HCT116 (cell line): ENCODE measurements at regions not wholly inside any gene's neighbourhood (a gene's known extent, or its start where the extent isn't known, plus 50 kb on each side); places are given as distances from the start of the nearest gene placed in this dataset.

ENCODE experiments used
- ATAC-seq: fragments of 200-7000 bp; cut with Tn5 transposase; 2 replicates; pipeline ENCODE4 v1.9.1; 2020; ENCODE audit warnings: mild to moderate bottlenecking, moderate library complexity
- BruUV-seq: library from RNA; stranded (reverse); fragments of 400-500 nt; replicated peaks from 2 replicates; lab custom pipeline; 2021; lab: Mats Ljungman, UMichigan
- CTCF ChIA-PET: fragments of 300-600 bp; sonication (Branson Sonifier 250); formaldehyde crosslinking; loops from one replicate; lab custom pipeline; 2021; ENCODE audit warnings: antibody characterized with exemption; lab: Charles Lee
- POLR2A ChIA-PET: fragments of 300-600, 350-600 bp; sonication (Branson Sonifier 250); formaldehyde crosslinking; loops from one replicate; lab custom pipeline; 2021; ENCODE audit warnings: antibody characterized with exemption; lab: Charles Lee
- RAD21 ChIA-PET, 2 experiments: fragments of 300-600 bp; sonication (Branson Sonifier 250); formaldehyde crosslinking; loops; one replicate each; lab custom pipeline; 2023; ENCODE audit warnings: low total read pairs in 2 of 2; ENCODE audit not compliant: uncharacterized antibody in 2 of 2, unreplicated experiment in 2 of 2, low non-redundant PET in 1 of 2; lab: Charles Lee
- DNase-seq: peaks from one replicate; pipeline ENCODE4 v3.0.0-alpha.2; 2010; ENCODE audit warnings: low read depth, low spot score
- H2AFZ ChIP-seq: fragments of 200-600 bp; shearing (Covaris generic), sonication (generic); 2 replicates; pipeline ENCODE4 v1.6.1; 2017; ENCODE audit warnings: low read depth, mixed run types, mixed read lengths, antibody characterized with exemption, low read length; ENCODE audit not compliant: poor library complexity, severe bottlenecking
- H3K27ac ChIP-seq: 2 replicates; pipeline ENCODE4 v1.5.1; 2012; ENCODE audit warnings: low read depth, low read length
- H3K27me3 ChIP-seq: fragments of 200-600 bp; sonication (generic); 2 replicates; pipeline ENCODE4 v1.6.1; 2016; ENCODE audit warnings: mixed run types, low read length, mixed read lengths; ENCODE audit not compliant: insufficient read depth
- H3K36me3 ChIP-seq, 2 experiments: fragments of 200-500 bp in 1 of 2; fragments of 200-600 bp in 1 of 2; sonication (Bioruptor generic) in 1 of 2; sonication (generic) in 1 of 2; 2 replicates each; pipeline versions ENCODE4 v1.5.1 to v1.6.1; 2014 to 2016; ENCODE audit warnings: low read length in 2 of 2, inconsistent platforms in 1 of 2, mixed read lengths in 1 of 2, mixed run types in 1 of 2; ENCODE audit not compliant: insufficient read depth in 2 of 2, control insufficient read depth in 1 of 2
- H3K4me1 ChIP-seq, 2 experiments: fragments of 200-600 bp in 1 of 2; sonication (generic) in 1 of 2; 2 replicates each; pipeline versions ENCODE4 v1.5.1 to v1.6.1; 2012 to 2017; ENCODE audit warnings: low read length in 2 of 2, inconsistent platforms in 1 of 2, mild to moderate bottlenecking in 1 of 2, mixed read lengths in 1 of 2, mixed run types in 1 of 2, moderate library complexity in 1 of 2; ENCODE audit not compliant: insufficient read depth in 2 of 2, control insufficient read depth in 1 of 2
- H3K4me2 ChIP-seq: fragments of 200-600 bp; sonication (generic); 2 replicates; pipeline ENCODE4 v1.6.1; 2017; ENCODE audit warnings: mixed run types, low read length, mixed read lengths
- H3K4me3 ChIP-seq, 2 experiments: fragments of 200-600 bp in 1 of 2; sonication (generic) in 1 of 2; replicated peaks in 1 of 2; 2 replicates each; pipeline ENCODE4 v1.5.1; 2011 to 2016; ENCODE audit warnings: low read length in 2 of 2, control low read depth in 1 of 2, low read depth in 1 of 2, mild to moderate bottlenecking in 1 of 2, mixed read lengths in 1 of 2, mixed run types in 1 of 2
- H3K79me2 ChIP-seq: fragments of 200-600 bp; sonication (generic); 2 replicates; pipeline ENCODE4 v1.6.1; 2017; ENCODE audit warnings: mild to moderate bottlenecking, mixed run types, low read length, moderate library complexity, mixed read lengths; ENCODE audit not compliant: insufficient read depth
- H3K9ac ChIP-seq: fragments of 200-600 bp; sonication (generic); 2 replicates; pipeline ENCODE4 v1.6.1; 2016; ENCODE audit warnings: low read length, mixed read lengths
- H3K9me2 ChIP-seq: fragments of 200-600 bp; sonication (generic), shearing (Covaris generic); 2 replicates; pipeline ENCODE4 v1.6.1; 2017; ENCODE audit warnings: mixed run types, mild to moderate bottlenecking, moderate library complexity; ENCODE audit not compliant: insufficient read depth
- H3K9me3 ChIP-seq, 2 experiments: fragments of 200-500 bp in 1 of 2; fragments of 200-600 bp in 1 of 2; sonication (Bioruptor generic) in 1 of 2; sonication (generic) in 1 of 2; 2 replicates each; pipeline ENCODE4 v1.6.1; 2014 to 2017; ENCODE audit warnings: low read length in 2 of 2, mixed read lengths in 2 of 2, inconsistent platforms in 1 of 2, low read depth in 1 of 2, mild to moderate bottlenecking in 1 of 2, mixed run types in 1 of 2, moderate library complexity in 1 of 2; ENCODE audit not compliant: control insufficient read depth in 1 of 2, insufficient read depth in 1 of 2
- H4K20me1 ChIP-seq: fragments of 200-600 bp; sonication (generic), shearing (Covaris generic); 2 replicates; pipeline ENCODE4 v1.6.1; 2017; ENCODE audit warnings: mixed run types, mild to moderate bottlenecking, moderate library complexity; ENCODE audit not compliant: insufficient read depth
- CBX3 ChIP-seq: IDR thresholded peaks from 2 replicates; pipeline ENCODE4 v1.6.1; 2012; ENCODE audit warnings: low read depth
- CTCF ChIP-seq, 3 experiments: fragments of 200-600 bp in 1 of 3; sonication (generic) in 1 of 3; IDR thresholded peaks in 2 of 3; conservative IDR thresholded peaks in 1 of 3; 2 replicates each; pipeline ENCODE4 v1.5.1; 2012 to 2017; ENCODE audit warnings: low read depth in 2 of 3, low read length in 2 of 3, antibody characterized with exemption in 1 of 3, borderline replicate concordance in 1 of 3, control low read depth in 1 of 3, mild to moderate bottlenecking in 1 of 3, mixed read lengths in 1 of 3, mixed run types in 1 of 3, moderate library complexity in 1 of 3; ENCODE audit not compliant: insufficient read depth in 1 of 3
- ELF1 ChIP-seq: IDR thresholded peaks from 2 replicates; pipeline ENCODE4 v1.6.1; 2012; ENCODE audit warnings: low read depth, borderline replicate concordance
- EZH2 ChIP-seq: fragments of 200-600 bp; sonication (generic); IDR thresholded peaks from 2 replicates; pipeline ENCODE4 v1.6.1; 2017; ENCODE audit warnings: antibody characterized with exemption, mixed run types
- POLR2A ChIP-seq: IDR thresholded peaks from 2 replicates; pipeline ENCODE4 v1.7.0; 2011; ENCODE audit warnings: borderline replicate concordance; ENCODE audit not compliant: insufficient read depth, insufficient read length; ENCODE audit errors: extremely low read depth
- SIN3A ChIP-seq: IDR thresholded peaks from 2 replicates; pipeline ENCODE4 v1.6.1; 2012; ENCODE audit warnings: low read depth
- SP1 ChIP-seq: IDR thresholded peaks from 2 replicates; pipeline ENCODE4 v1.6.1; 2012; ENCODE audit warnings: low read depth
- SRF ChIP-seq: IDR thresholded peaks from 2 replicates; pipeline ENCODE4 v1.6.1; 2012; ENCODE audit warnings: low read depth
- TCF7L2 ChIP-seq: IDR thresholded peaks from 2 replicates; pipeline ENCODE4 v1.7.0; 2011; ENCODE audit warnings: borderline replicate concordance, inconsistent platforms; ENCODE audit not compliant: insufficient read depth, insufficient read length; ENCODE audit errors: extremely low read depth
- YY1 ChIP-seq: IDR thresholded peaks from 2 replicates; pipeline ENCODE4 v1.6.1; 2011; ENCODE audit warnings: low read length, low read depth, moderate library complexity, mild to moderate bottlenecking; ENCODE audit not compliant: insufficient replicate concordance; ENCODE audit errors: extremely low read depth
- ZBTB33 ChIP-seq: IDR thresholded peaks from 2 replicates; pipeline ENCODE4 v1.6.1; 2011; ENCODE audit warnings: mild to moderate bottlenecking, low read length, moderate library complexity; ENCODE audit not compliant: insufficient replicate concordance; ENCODE audit errors: extremely low read depth
- ZNF274 ChIP-seq: fragments of 200-500 bp; sonication (Bioruptor generic); IDR thresholded peaks from 2 replicates; pipeline ENCODE4 v1.6.1; 2014; ENCODE audit warnings: mild to moderate bottlenecking, low read depth, low read length, inconsistent platforms
- intact Hi-C: fragments of 100-400 bp; cut with micrococcal nuclease; formaldehyde crosslinking; loops from 2 replicates; pipeline ENCODE4 v1.10.0; 2022

- ChIA-PET CTCF (no interaction called here), RAD21 (no interaction called here), POLR2A (no interaction called here)
- H3K79me2 ChIP-seq, result no peaks in the 10 kb centered on the region
- H3K9ac ChIP-seq, result no peak overlapping the region
- no peak overlapping the region for H3K4me3 ChIP-seq
- no peak for ATAC-seq
- no peak overlapping the region for H3K4me2 ChIP-seq
- no peaks in the 10 kb centered on the region for H4K20me1 ChIP-seq
- TF ChIP-seq TCF7L2 (no peak), CBX3 (no peak), CTCF (IDR thresholded peaks at IDR 0.05 in 2 of 3, conservative IDR thresholded peaks at IDR 0.05 in 1 of 3; ENCODE audit: borderline replicate concordance in 1 of 3, insufficient read depth in 1 of 3, low read depth in 2 of 3, low read length in 2 of 3) (no peak), EZH2 (no peak), SIN3A (no peak), ZBTB33 (no peak), ZNF274 (no peak), POLR2A (no peak), SP1 (no peak), SRF (no peak), YY1 (no peak), ELF1 (no peak)
- no peaks in the 10 kb centered on the region; a peak in 1 of 4 replicates for H3K9me3 ChIP-seq
- DNase-seq, result no peak
- no peak overlapping the region for H3K27ac ChIP-seq
- no peaks in the 10 kb centered on the region for H3K4me1 ChIP-seq
- H3K36me3 ChIP-seq, result no peaks in the 10 kb centered on the region
- H3K27me3 ChIP-seq, result no peaks in the 10 kb centered on the region
- no peaks in the 10 kb centered on the region for H3K9me2 ChIP-seq
- no peak overlapping the region for H2AFZ ChIP-seq
- BruUV-seq, result no TSS peak
- intact Hi-C loops, result no loop called here
Measured at GRCh38 chr3:88852606-88853005, 254.8 kb upstream of the EPHA3 start.
